Glutamatergic neuron (in vitro differentiated cells): ENCODE measurements at regions not wholly inside any gene's neighbourhood (a gene's known extent, or its start where the extent isn't known, plus 50 kb on each side); places are given as distances from the start of the nearest gene placed in this dataset.

Experiments
- DNase-seq: peaks from one replicate; pipeline ENCODE4 v3.0.0; 2022
- H3K27ac Mint-ChIP-seq: one replicate; pipeline ENCODE4 v1.8.0; 2020; ENCODE audit warnings: mild to moderate bottlenecking, mixed read lengths, inconsistent platforms; ENCODE audit not compliant: unreplicated experiment
- H3K27me3 Mint-ChIP-seq: one replicate; pipeline ENCODE4 v1.8.0; 2020; ENCODE audit warnings: mild to moderate bottlenecking, moderate library complexity, mixed read lengths, inconsistent platforms; ENCODE audit not compliant: unreplicated experiment
- H3K36me3 Mint-ChIP-seq: one replicate; pipeline ENCODE4 v1.8.0; 2020; ENCODE audit warnings: mild to moderate bottlenecking, mixed read lengths, inconsistent platforms; ENCODE audit not compliant: unreplicated experiment
- H3K4me1 Mint-ChIP-seq: one replicate; pipeline ENCODE4 v1.8.0; 2020; ENCODE audit warnings: mild to moderate bottlenecking, low read depth, mixed read lengths, inconsistent platforms; ENCODE audit not compliant: unreplicated experiment
- H3K4me3 Mint-ChIP-seq: one replicate; pipeline ENCODE4 v1.8.0; 2020; ENCODE audit warnings: mild to moderate bottlenecking, mixed read lengths, inconsistent platforms; ENCODE audit not compliant: unreplicated experiment
- H3K9me3 Mint-ChIP-seq: one replicate; pipeline ENCODE4 v1.8.0; 2020; ENCODE audit warnings: mild to moderate bottlenecking, moderate library complexity, mixed read lengths, inconsistent platforms; ENCODE audit not compliant: unreplicated experiment
- TF ChIP-seq, protein P1 (sequence below): fragments of 200-600 bp; sonication (generic); IDR thresholded peaks from one replicate; pipeline ENCODE4 v1.5.0; 2021; ENCODE audit not compliant: partially characterized antibody, unreplicated experiment

DNA sequence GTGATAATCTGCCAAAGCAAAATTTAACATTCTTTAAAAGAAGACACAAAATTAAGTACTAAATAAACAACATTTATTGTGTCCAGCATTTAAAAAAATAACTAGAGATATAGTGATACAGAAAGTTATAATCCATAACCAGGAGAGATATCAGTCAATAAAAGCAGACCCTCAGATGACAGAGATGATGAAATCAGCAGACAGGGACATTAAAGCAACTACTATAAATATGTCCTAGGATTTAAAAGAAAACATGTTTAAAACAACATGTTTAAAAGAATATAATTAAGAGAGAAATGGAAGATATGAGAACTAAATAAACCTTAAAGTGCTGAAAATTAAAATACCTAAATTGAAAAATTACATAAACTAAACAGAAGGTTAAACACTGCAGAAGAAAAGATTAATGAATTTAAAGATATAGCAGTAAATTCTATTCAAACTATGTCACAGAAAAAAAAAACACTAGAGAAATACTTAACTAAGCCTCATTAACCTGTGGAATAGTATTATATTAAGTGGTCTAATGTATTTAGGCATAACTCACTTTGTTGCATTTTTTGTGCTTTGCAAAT, 261.2 kb upstream of the NR5A2 start:
- Mint-ChIP-seq H3K9me3 (no peaks in the 10 kb centered on the region), H3K4me1 (no peaks in the 10 kb centered on the region), H3K36me3 (peaks cover 5% of the 10 kb centered on the region), H3K27ac (no peak overlapping the region), H3K27me3 (no peaks in the 10 kb centered on the region), H3K4me3 (no peak overlapping the region)
- DNase-seq: no peak
- TF ChIP-seq, protein P1, sequence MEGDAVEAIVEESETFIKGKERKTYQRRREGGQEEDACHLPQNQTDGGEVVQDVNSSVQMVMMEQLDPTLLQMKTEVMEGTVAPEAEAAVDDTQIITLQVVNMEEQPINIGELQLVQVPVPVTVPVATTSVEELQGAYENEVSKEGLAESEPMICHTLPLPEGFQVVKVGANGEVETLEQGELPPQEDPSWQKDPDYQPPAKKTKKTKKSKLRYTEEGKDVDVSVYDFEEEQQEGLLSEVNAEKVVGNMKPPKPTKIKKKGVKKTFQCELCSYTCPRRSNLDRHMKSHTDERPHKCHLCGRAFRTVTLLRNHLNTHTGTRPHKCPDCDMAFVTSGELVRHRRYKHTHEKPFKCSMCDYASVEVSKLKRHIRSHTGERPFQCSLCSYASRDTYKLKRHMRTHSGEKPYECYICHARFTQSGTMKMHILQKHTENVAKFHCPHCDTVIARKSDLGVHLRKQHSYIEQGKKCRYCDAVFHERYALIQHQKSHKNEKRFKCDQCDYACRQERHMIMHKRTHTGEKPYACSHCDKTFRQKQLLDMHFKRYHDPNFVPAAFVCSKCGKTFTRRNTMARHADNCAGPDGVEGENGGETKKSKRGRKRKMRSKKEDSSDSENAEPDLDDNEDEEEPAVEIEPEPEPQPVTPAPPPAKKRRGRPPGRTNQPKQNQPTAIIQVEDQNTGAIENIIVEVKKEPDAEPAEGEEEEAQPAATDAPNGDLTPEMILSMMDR: no peak

- H3K27me3 Mint-ChIP-seq: no peaks in the 10 kb centered on the region
- no peak overlapping the region for H3K4me3 Mint-ChIP-seq
- TF ChIP-seq, protein P1: no peak
- no peaks in the 10 kb centered on the region for H3K4me1 Mint-ChIP-seq
- H3K27ac Mint-ChIP-seq: no peak overlapping the region
- H3K36me3 Mint-ChIP-seq: peaks cover 5% of the 10 kb centered on the region
- H3K9me3 Mint-ChIP-seq: no peaks in the 10 kb centered on the region
- no peak for DNase-seq
Measured at GRCh38 chr1:199767700-199768099, 259.8 kb upstream of the NR5A2 start.

DNA sequence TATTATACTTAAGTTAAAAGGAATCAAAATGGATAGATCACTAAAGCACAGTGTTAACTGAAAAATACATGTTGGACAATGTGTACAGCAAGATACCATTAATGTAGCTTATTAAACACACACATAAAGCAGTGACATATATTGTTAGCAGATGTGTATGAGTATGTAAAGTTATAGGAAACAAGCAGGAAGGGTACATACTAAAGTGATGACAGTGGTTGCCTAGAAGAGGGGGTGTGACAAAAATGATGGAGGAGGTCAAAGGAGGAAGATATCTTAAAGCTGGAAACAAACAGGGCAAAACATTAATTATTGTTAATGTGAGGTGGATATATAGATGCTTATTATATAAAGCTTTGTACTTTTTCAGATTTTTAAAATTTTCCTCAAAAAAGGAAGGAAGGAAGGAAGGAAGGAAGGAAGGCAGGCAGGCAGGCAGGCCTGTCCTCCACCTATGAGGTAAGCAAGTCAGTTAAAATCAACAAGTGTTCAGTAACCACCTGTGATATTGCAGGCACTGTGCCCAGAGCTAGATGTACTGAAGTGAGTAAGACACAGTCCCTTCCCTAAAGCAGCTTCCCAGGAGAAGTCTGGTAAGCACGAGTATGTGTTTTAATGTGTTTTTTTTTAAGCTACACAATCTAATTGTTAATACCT, 252.9 kb upstream of the NR5A2 start:
- H3K4me1 Mint-ChIP-seq: no peaks in the 10 kb centered on the region
- no peaks in the 10 kb centered on the region for H3K27me3 Mint-ChIP-seq
- no peak overlapping the region for H3K4me3 Mint-ChIP-seq
- DNase-seq: no peak
- TF ChIP-seq, protein P1: no peak
- no peak overlapping the region for H3K27ac Mint-ChIP-seq
- no peaks in the 10 kb centered on the region for H3K9me3 Mint-ChIP-seq
- no peaks in the 10 kb centered on the region for H3K36me3 Mint-ChIP-seq

DNA sequence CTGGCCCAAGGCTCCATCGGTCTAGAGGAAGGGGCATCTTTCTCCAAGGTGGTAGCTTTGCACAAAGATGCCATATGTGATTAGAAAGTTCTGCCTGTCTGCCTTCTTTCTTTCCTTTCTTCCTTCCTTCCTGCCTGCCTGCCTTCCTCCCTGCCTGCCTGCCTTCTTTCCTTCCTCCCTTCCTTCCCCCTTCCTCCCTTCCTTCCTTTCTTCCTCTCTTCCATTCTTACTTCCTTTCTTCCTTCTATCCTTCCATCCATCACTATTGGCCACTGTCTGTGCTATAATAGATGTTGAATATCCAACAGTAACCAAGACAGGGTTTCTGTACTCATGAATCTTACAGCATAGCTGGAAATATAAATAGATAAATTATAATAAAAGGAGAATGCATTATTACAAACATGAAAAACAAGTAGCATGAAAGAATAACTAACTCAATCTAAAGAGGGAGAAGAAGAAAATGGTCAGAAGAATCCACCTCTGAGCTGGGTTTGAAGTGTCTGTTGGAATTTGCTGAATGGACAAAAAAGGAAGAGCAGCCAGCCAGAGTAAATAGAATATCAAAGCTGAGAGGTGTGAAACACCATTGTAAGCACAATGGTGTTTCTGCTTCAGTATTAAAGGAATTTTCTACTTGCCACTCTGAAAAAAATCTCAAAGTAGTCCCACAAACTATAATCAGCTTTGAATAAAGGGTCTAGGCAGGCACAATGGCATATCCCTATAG, 250.6 kb upstream of the NR5A2 start:
- H3K4me3 Mint-ChIP-seq: no peak overlapping the region
- TF ChIP-seq, protein P1: no peak
- no peaks in the 10 kb centered on the region for H3K4me1 Mint-ChIP-seq
- H3K36me3 Mint-ChIP-seq: no peaks in the 10 kb centered on the region
- no peaks in the 10 kb centered on the region for H3K9me3 Mint-ChIP-seq
- no peak overlapping the region for H3K27ac Mint-ChIP-seq
- H3K27me3 Mint-ChIP-seq: no peaks in the 10 kb centered on the region
- no peak for DNase-seq
